Neuronal stem cell (in vitro differentiated cells): ENCODE measurements at regions not wholly inside any gene's neighbourhood (a gene's known extent, or its start where the extent isn't known, plus 50 kb on each side); places are given as distances from the start of the nearest gene placed in this dataset.

Experiments
- DNase-seq: peaks from one replicate; pipeline ENCODE4 v3.0.0-alpha.2; 2013; ENCODE audit warnings: low spot score
- H2AFZ ChIP-seq: one replicate; pipeline ENCODE4 v1.6.1; 2013; ENCODE audit warnings: mild to moderate bottlenecking, low read length, inconsistent platforms
- H2AK5ac ChIP-seq: 2 replicates; pipeline ENCODE4 v1.6.1; 2013; ENCODE audit warnings: low read depth, mild to moderate bottlenecking, inconsistent platforms, low read length, moderate library complexity, mixed read lengths
- H2BK120ac ChIP-seq: 2 replicates; pipeline ENCODE4 v1.6.1; 2013; ENCODE audit warnings: low read depth, mild to moderate bottlenecking, inconsistent platforms, low read length, moderate library complexity, mixed read lengths
- H2BK12ac ChIP-seq: one replicate; pipeline ENCODE4 v1.6.1; 2013; ENCODE audit warnings: low read length, inconsistent platforms
- H2BK15ac ChIP-seq: 2 replicates; pipeline ENCODE4 v1.6.1; 2013; ENCODE audit warnings: mild to moderate bottlenecking, low read length, inconsistent platforms, mixed read lengths
- H2BK5ac ChIP-seq: one replicate; pipeline ENCODE4 v1.6.1; 2013; ENCODE audit warnings: inconsistent platforms, mild to moderate bottlenecking, low read length, moderate library complexity
- H3K14ac ChIP-seq: one replicate; pipeline ENCODE4 v1.6.1; 2013; ENCODE audit warnings: low read length, inconsistent platforms
- H3K18ac ChIP-seq: 2 replicates; pipeline ENCODE4 v1.6.1; 2013; ENCODE audit warnings: low read length, inconsistent platforms
- H3K23ac ChIP-seq: 2 replicates; pipeline ENCODE4 v1.6.1; 2013; ENCODE audit warnings: low read depth, mild to moderate bottlenecking, mixed read lengths, low read length, inconsistent platforms; ENCODE audit not compliant: poor library complexity
- H3K27ac ChIP-seq: replicated peaks from 3 replicates; pipeline ENCODE4 v1.5.1; 2013; ENCODE audit warnings: low read length, inconsistent platforms
- H3K27me3 ChIP-seq, 3 experiments: 2 replicates each; pipeline ENCODE4 v1.6.1; 2013; ENCODE audit warnings: low read length in 3 of 3, mild to moderate bottlenecking in 2 of 3, inconsistent platforms in 1 of 3, low read depth in 1 of 3, mixed read lengths in 1 of 3, moderate library complexity in 1 of 3; ENCODE audit not compliant: control insufficient read depth in 3 of 3, insufficient read depth in 3 of 3
- H3K36me3 ChIP-seq, 2 donors: replicated peaks in 1 of 2; 2 replicates each; pipeline ENCODE4 v1.6.1; 2013; ENCODE audit warnings: low read length in 2 of 2; ENCODE audit not compliant: control insufficient read depth in 2 of 2, insufficient read depth in 2 of 2
- H3K4ac ChIP-seq: 2 replicates; pipeline ENCODE4 v1.6.1; 2013; ENCODE audit warnings: inconsistent platforms, mild to moderate bottlenecking, low read length, moderate library complexity
- H3K4me1 ChIP-seq, 2 donors: 1 replicate in 1 of 2; 2 replicates in 1 of 2; pipeline ENCODE4 v1.6.1; 2013; ENCODE audit warnings: low read length in 2 of 2, low read depth in 1 of 2; ENCODE audit not compliant: control insufficient read depth in 2 of 2, insufficient read depth in 1 of 2
- H3K4me2 ChIP-seq: one replicate; pipeline ENCODE4 v1.6.1; 2013; ENCODE audit warnings: mild to moderate bottlenecking, low read length, inconsistent platforms; ENCODE audit not compliant: insufficient read depth, poor library complexity, severe bottlenecking
- H3K4me3 ChIP-seq, 2 donors: 2 replicates each; pipeline ENCODE4 v1.5.1; 2013; ENCODE audit warnings: low read length in 2 of 2, mild to moderate bottlenecking in 2 of 2, inconsistent platforms in 1 of 2, moderate library complexity in 1 of 2
- H3K79me1 ChIP-seq: one replicate; pipeline ENCODE4 v1.6.1; 2013; ENCODE audit warnings: low read depth, mild to moderate bottlenecking, inconsistent platforms, low read length, moderate library complexity
- H3K9ac ChIP-seq: one replicate; pipeline ENCODE4 v1.6.1; 2013; ENCODE audit warnings: mild to moderate bottlenecking, low read depth, low read length, inconsistent platforms; ENCODE audit not compliant: poor library complexity
- H3K9me3 ChIP-seq, 2 donors: replicated peaks in 1 of 2; 2 replicates each; pipeline versions ENCODE3 to v1.6.1; 2013; ENCODE audit warnings: low read length in 2 of 2, mild to moderate bottlenecking in 2 of 2, inconsistent platforms in 1 of 2, low read depth in 1 of 2, mixed read lengths in 1 of 2, moderate library complexity in 1 of 2; ENCODE audit not compliant: control insufficient read depth in 2 of 2, insufficient read depth in 1 of 2
- H4K8ac ChIP-seq: one replicate; pipeline ENCODE4 v1.6.1; 2013; ENCODE audit warnings: low read depth, mild to moderate bottlenecking, inconsistent platforms, low read length, moderate library complexity
- H4K91ac ChIP-seq: one replicate; pipeline ENCODE4 v1.6.1; 2013; ENCODE audit warnings: low read length, low read depth, mild to moderate bottlenecking, inconsistent platforms; ENCODE audit not compliant: poor library complexity
- WGBS, 2 donors: extraction: QIAGEN DNeasy Blood & Tissue Kit; methylation state at CpG; one replicate each; pipeline ENCODE4 v1.1.7; 2013; ENCODE audit warnings: missing lambda C conversion rate in 2 of 2, mixed read lengths in 1 of 2; ENCODE audit not compliant: insufficient read length in 2 of 2, insufficient replicate concordance in 1 of 2; ENCODE audit errors: extremely low coverage in 2 of 2; 5-methylcytosine and 5-hydroxymethylcytosine counted together

GRCh38 chrX:125203737-125204578 is 115.7 kb upstream of the TEX13C start:
- Histone ChIP-seq H3K4me2 (peak overlapping the region; percentile 71), H3K9me3 (no peaks in the 10 kb centered on the region), H2BK12ac (no peak overlapping the region), H3K36me3 (no peaks in the 10 kb centered on the region), H4K91ac (no peak overlapping the region), H3K4me3 (peak overlapping the region in 1 of 2 donors; percentile 84), H3K18ac (peak overlapping the region; percentile 28), H4K8ac (no peak overlapping the region), H3K27ac (no peak overlapping the region), H3K4ac (no peak overlapping the region), H3K9ac (peak overlapping the region; percentile 44), H2BK5ac (no peak overlapping the region), H3K23ac (no peak overlapping the region), H2BK15ac (no peak overlapping the region), H3K27me3 (peaks cover 0 to 65% (median 18%) of the 10 kb centered on the region in 3 experiments), H2AK5ac (no peak overlapping the region), H3K4me1 (no peaks in the 10 kb centered on the region), H3K79me1 (no peaks in the 10 kb centered on the region), H2BK120ac (no peak overlapping the region), H3K14ac (peak overlapping the region; percentile 8), H2AFZ (peak overlapping the region; percentile 61)
- WGBS, 2 donors, result no CpG with 5 or more reads among the region's 63 CpGs
- no peak for DNase-seq

- Histone ChIP-seq H3K4me3 (peak overlapping the region; percentile 23 to 85), H3K9ac (peak overlapping the region; percentile 44), H3K36me3 (no peaks in the 10 kb centered on the region), H3K23ac (no peak overlapping the region), H2BK120ac (no peak overlapping the region), H2BK12ac (no peak overlapping the region), H4K91ac (no peak overlapping the region), H3K4ac (no peak overlapping the region), H3K9me3 (no peaks in the 10 kb centered on the region), H2BK15ac (no peak overlapping the region), H3K14ac (no peak overlapping the region), H3K79me1 (no peaks in the 10 kb centered on the region), H3K4me1 (no peaks in the 10 kb centered on the region), H2AK5ac (no peak overlapping the region), H3K4me2 (peak overlapping the region; percentile 71), H3K27me3 (peaks cover 0 to 65% (median 18%) of the 10 kb centered on the region in 3 experiments), H4K8ac (no peak overlapping the region), H2AFZ (peak overlapping the region; percentile 74), H2BK5ac (no peak overlapping the region), H3K27ac (peak overlapping the region; percentile 79), H3K18ac (peak overlapping the region; percentile 71)
- DNase-seq, result no peak
- no CpG with 5 or more reads among the region's 22 CpGs for WGBS, 2 donors
Measured at GRCh38 chrX:125204681-125205132, 115.0 kb upstream of the TEX13C start.

GRCh38 chrX:125205133-125205917 is 114.3 kb upstream of the TEX13C start:
- H3K27me3 ChIP-seq, result peaks cover 0 to 65% (median 18%) of the 10 kb centered on the region in 3 experiments
- H3K9me3 ChIP-seq, result no peaks in the 10 kb centered on the region
- H2BK120ac ChIP-seq, result no peak overlapping the region
- H3K4me1 ChIP-seq, result no peaks in the 10 kb centered on the region
- H3K14ac ChIP-seq, result no peak overlapping the region
- no peak overlapping the region for H2BK15ac ChIP-seq
- peak overlapping the region; percentile 79 for H3K27ac ChIP-seq
- no peak overlapping the region for H2AK5ac ChIP-seq
- no peak overlapping the region for H4K8ac ChIP-seq
- no peak overlapping the region for H2BK12ac ChIP-seq
- H3K23ac ChIP-seq, result no peak overlapping the region
- peak overlapping the region; percentile 23 to 85 for H3K4me3 ChIP-seq
- no peaks in the 10 kb centered on the region for H3K79me1 ChIP-seq
- H2BK5ac ChIP-seq, result no peak overlapping the region
- peak overlapping the region; percentile 44 for H3K9ac ChIP-seq
- H2AFZ ChIP-seq, result peak overlapping the region; percentile 74
- no peaks in the 10 kb centered on the region for H3K36me3 ChIP-seq
- no CpG with 5 or more reads among the region's 48 CpGs for WGBS, 2 donors
- DNase-seq, result peak; percentile 64
- H3K4ac ChIP-seq, result no peak overlapping the region
- peak overlapping the region; percentile 71 for H3K18ac ChIP-seq
- H4K91ac ChIP-seq, result no peak overlapping the region
- H3K4me2 ChIP-seq, result peak overlapping the region; percentile 66
